NCI-H748 treated with DMSO at 0.1 percent for 48 hours (cell line): ENCODE measurements at regions not wholly inside any gene's neighbourhood (a gene's known extent, or its start where the extent isn't known, plus 50 kb on each side); places are given as distances from the start of the nearest gene placed in this dataset.

Experiments used
- DNase-seq: peaks from one replicate; lab custom pipeline; 2025; lab: John Stamatoyannopoulos, UW

- no peak for DNase-seq
Measured at GRCh38 chr12:113766131-113766878, 199.8 kb downstream of the RBM19 start.

- DNase-seq: no peak
Measured at GRCh38 chr12:113764661-113765060, 201.5 kb downstream of the RBM19 start.

- DNase-seq: no peak
Measured at GRCh38 chr12:113762882-113763816, 203.0 kb downstream of the RBM19 start.

- no peak for DNase-seq
Measured at GRCh38 chr12:113762155-113762881, 203.8 kb downstream of the RBM19 start.

GRCh38 chr12:113759135-113759534 lies 207.0 kb downstream of the RBM19 start:
- DNase-seq: no peak

GRCh38 chr12:113758165-113758924 lies 207.8 kb downstream of the RBM19 start:
- no peak for DNase-seq

GRCh38 chr12:113757221-113758002 lies 208.7 kb downstream of the RBM19 start:
- DNase-seq: no peak

GRCh38 chr12:113756609-113757008 lies 209.5 kb downstream of the RBM19 start:
- no peak for DNase-seq

GRCh38 chr12:113755098-113755497 lies 211.0 kb downstream of the RBM19 start:
- DNase-seq: no peak

GRCh38 chr12:113751513-113751912 lies 214.6 kb downstream of the RBM19 start:
- DNase-seq: no peak

GRCh38 chr12:113749433-113749815 lies 216.7 kb downstream of the RBM19 start:
- DNase-seq: no peak

GRCh38 chr12:113748707-113749432 lies 217.3 kb downstream of the RBM19 start:
- DNase-seq: no peak

GRCh38 chr12:113747017-113747416 lies 219.1 kb downstream of the RBM19 start:
- no peak for DNase-seq

GRCh38 chr12:113744802-113745395 lies 221.2 kb downstream of the RBM19 start:
- no peak for DNase-seq

GRCh38 chr12:113742801-113743200 lies 223.3 kb downstream of the RBM19 start:
- DNase-seq: no peak

GRCh38 chr12:113740699-113741098 lies 225.4 kb downstream of the RBM19 start:
- no peak for DNase-seq

- DNase-seq: no peak
Measured at GRCh38 chr12:113735131-113735530, 231.0 kb downstream of the RBM19 start.

- no peak for DNase-seq
Measured at GRCh38 chr12:113734503-113734902, 231.6 kb downstream of the RBM19 start.

- DNase-seq: no peak
Measured at GRCh38 chr12:113732916-113733315, 233.2 kb downstream of the RBM19 start.

GRCh38 chr12:113727651-113728061 lies 238.5 kb downstream of the RBM19 start:
- no peak for DNase-seq
